DOHH2 (cell line): ENCODE measurements at regions not wholly inside any gene's neighbourhood (a gene's known extent, or its start where the extent isn't known, plus 50 kb on each side); places are given as distances from the start of the nearest gene placed in this dataset.

Experiments used
- H3F3A ChIP-seq: fragments of 200-600 bp; sonication (generic), shearing (Covaris generic); 2 replicates; pipeline ENCODE4 v1.6.0; 2016; ENCODE audit warnings: antibody characterized with exemption, mild to moderate bottlenecking; ENCODE audit not compliant: control insufficient read depth, insufficient read depth
- H3K27ac ChIP-seq: fragments of 200-600 bp; sonication (generic); 2 replicates; pipeline ENCODE4 v1.5.1; 2014; ENCODE audit warnings: low read depth, mild to moderate bottlenecking, low read length, moderate library complexity
- H3K27me3 ChIP-seq: fragments of 200-600 bp; sonication (generic); 2 replicates; pipeline ENCODE4 v1.6.1; 2014; ENCODE audit warnings: mild to moderate bottlenecking, low read length, mixed read lengths; ENCODE audit not compliant: control insufficient read depth
- H3K36me3 ChIP-seq: fragments of 200-600 bp; sonication (generic); 2 replicates; pipeline ENCODE4 v1.6.1; 2014; ENCODE audit warnings: mild to moderate bottlenecking, low read length, moderate library complexity, mixed read lengths; ENCODE audit not compliant: control insufficient read depth
- H3K4me1 ChIP-seq: fragments of 200-600 bp; sonication (generic); 2 replicates; pipeline ENCODE4 v1.6.1; 2014; ENCODE audit warnings: mild to moderate bottlenecking, low read length, mixed read lengths; ENCODE audit not compliant: control insufficient read depth
- H3K4me2 ChIP-seq: fragments of 200-600 bp; sonication (generic); 2 replicates; pipeline ENCODE4 v1.6.0; 2014; ENCODE audit warnings: mild to moderate bottlenecking, low read length, moderate library complexity
- H3K4me3 ChIP-seq: fragments of 200-600 bp; sonication (generic); 2 replicates; pipeline ENCODE4 v1.5.1; 2014; ENCODE audit warnings: mild to moderate bottlenecking, low read length, mixed read lengths
- H3K79me2 ChIP-seq: fragments of 200-600 bp; sonication (generic); 2 replicates; pipeline ENCODE4 v1.6.1; 2014; ENCODE audit warnings: mild to moderate bottlenecking, low read length, mixed read lengths; ENCODE audit not compliant: control insufficient read depth
- H3K9me2 ChIP-seq: fragments of 200-600 bp; sonication (generic); replicated peaks from 2 replicates; pipeline ENCODE4 v1.6.1; 2014; ENCODE audit warnings: mild to moderate bottlenecking, low read length, mixed read lengths; ENCODE audit not compliant: control insufficient read depth
- H3K9me3 ChIP-seq: fragments of 200-600 bp; sonication (generic); 2 replicates; pipeline ENCODE4 v1.6.1; 2014; ENCODE audit warnings: antibody characterized with exemption, low read length, mixed read lengths; ENCODE audit not compliant: control insufficient read depth, insufficient read depth
- H4K20me1 ChIP-seq: fragments of 200-600 bp; sonication (generic); 2 replicates; pipeline ENCODE4 v1.6.0; 2014; ENCODE audit warnings: low read depth, mild to moderate bottlenecking, antibody characterized with exemption, low read length, moderate library complexity; ENCODE audit not compliant: control insufficient read depth, insufficient read depth
- EZH2phosphoT487 ChIP-seq: fragments of 200-600 bp; sonication (generic); IDR thresholded peaks from 2 replicates; pipeline ENCODE4 v1.6.1; 2017; ENCODE audit warnings: borderline replicate concordance, mild to moderate bottlenecking, antibody characterized with exemption, low read length, moderate library complexity, mixed read lengths
- TF ChIP-seq, protein P1 (sequence below): fragments of 200-600 bp; sonication (generic); IDR thresholded peaks from one replicate; pipeline ENCODE4 v1.5.1; 2014; ENCODE audit warnings: antibody characterized with exemption, mild to moderate bottlenecking, low read depth, low read length; ENCODE audit not compliant: poor library complexity, severe bottlenecking

DNA sequence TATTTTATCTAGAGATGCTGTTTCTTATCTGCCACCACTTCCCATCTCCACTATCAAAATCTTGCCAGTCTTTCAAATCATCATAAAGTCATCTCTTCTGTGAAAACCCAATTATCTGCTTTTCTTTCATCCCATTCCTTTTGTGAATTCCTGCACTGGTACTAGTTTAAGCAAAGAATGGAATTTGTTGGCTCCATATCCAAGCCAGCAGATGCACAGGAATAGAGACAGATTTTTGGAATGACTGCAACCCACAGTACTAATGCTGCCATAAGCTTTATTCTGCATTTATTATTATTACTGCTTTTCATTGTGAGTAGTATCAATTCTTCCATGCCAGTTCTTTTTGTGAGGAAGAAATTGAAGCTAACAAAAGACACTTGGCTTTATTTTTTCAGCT lies 616.7 kb downstream of the RAPGEF2 start:
- H3K27me3 ChIP-seq: no peaks in the 10 kb centered on the region
- H3K9me3 ChIP-seq: no peaks in the 10 kb centered on the region
- TF ChIP-seq EZH2phosphoT487: no peak
- TF ChIP-seq, protein P1, sequence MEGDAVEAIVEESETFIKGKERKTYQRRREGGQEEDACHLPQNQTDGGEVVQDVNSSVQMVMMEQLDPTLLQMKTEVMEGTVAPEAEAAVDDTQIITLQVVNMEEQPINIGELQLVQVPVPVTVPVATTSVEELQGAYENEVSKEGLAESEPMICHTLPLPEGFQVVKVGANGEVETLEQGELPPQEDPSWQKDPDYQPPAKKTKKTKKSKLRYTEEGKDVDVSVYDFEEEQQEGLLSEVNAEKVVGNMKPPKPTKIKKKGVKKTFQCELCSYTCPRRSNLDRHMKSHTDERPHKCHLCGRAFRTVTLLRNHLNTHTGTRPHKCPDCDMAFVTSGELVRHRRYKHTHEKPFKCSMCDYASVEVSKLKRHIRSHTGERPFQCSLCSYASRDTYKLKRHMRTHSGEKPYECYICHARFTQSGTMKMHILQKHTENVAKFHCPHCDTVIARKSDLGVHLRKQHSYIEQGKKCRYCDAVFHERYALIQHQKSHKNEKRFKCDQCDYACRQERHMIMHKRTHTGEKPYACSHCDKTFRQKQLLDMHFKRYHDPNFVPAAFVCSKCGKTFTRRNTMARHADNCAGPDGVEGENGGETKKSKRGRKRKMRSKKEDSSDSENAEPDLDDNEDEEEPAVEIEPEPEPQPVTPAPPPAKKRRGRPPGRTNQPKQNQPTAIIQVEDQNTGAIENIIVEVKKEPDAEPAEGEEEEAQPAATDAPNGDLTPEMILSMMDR: no peak
- no peak overlapping the region for H3K27ac ChIP-seq
- no peaks in the 10 kb centered on the region for H3K79me2 ChIP-seq
- no peaks in the 10 kb centered on the region for H3K9me2 ChIP-seq
- no peak overlapping the region for H3K4me3 ChIP-seq
- H3K4me1 ChIP-seq: no peaks in the 10 kb centered on the region
- no peaks in the 10 kb centered on the region for H3K36me3 ChIP-seq
- no peaks in the 10 kb centered on the region for H3F3A ChIP-seq
- no peaks in the 10 kb centered on the region for H4K20me1 ChIP-seq
- no peak overlapping the region for H3K4me2 ChIP-seq

DNA sequence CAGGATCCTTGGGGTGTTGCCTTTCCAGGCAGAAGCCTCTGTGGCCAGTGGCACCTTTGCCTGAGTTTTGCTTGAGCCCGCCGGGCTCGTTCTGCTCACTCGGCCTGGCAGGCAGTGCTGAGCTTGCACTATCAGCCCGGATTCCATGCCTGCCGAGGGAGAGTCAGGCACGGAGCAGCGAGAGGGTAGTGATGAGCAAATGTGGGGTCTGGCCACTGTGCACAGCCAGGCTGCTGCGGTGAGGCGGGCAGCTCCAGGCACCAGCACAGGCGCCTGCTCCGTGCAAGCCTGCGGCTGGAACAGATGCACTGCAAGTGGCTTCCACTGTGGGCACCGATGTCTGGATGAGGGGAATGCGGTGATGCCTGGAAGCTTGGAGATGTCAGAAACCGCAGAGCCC lies 619.2 kb downstream of the RAPGEF2 start:
- Histone ChIP-seq H3K79me2 (no peaks in the 10 kb centered on the region), H3K27me3 (no peaks in the 10 kb centered on the region), H3K9me2 (0 out of 2 replicates have a peak, but pooled peaks cover 3% of the 10 kb centered on the region), H3K4me2 (no peak overlapping the region), H3K36me3 (no peaks in the 10 kb centered on the region), H3F3A (no peaks in the 10 kb centered on the region), H3K9me3 (no peaks in the 10 kb centered on the region), H3K4me1 (no peaks in the 10 kb centered on the region), H3K4me3 (no peak overlapping the region), H4K20me1 (no peaks in the 10 kb centered on the region), H3K27ac (no peak overlapping the region)
- TF ChIP-seq, protein P1: no peak
- TF ChIP-seq EZH2phosphoT487: no peak

DNA sequence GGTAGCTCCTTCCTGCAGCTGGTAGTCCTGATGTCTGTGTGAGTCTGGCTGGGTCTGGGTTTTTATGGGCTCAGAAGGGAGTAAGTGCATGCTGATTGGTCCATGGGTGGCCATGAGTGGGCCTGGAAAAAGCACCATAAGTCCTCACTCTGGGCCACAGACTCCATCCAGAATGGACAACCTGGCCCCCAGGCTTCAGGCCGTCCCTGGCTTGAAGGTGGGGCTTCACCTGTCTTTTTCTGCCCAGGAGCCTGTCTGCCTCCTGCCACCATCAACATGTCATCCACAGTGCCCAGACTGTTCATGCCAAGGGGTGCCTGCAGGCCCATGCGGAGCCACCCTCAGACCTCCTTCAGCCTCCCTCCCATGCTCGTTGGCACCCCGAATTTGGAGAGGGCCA lies 620.0 kb downstream of the RAPGEF2 start:
- Histone ChIP-seq H4K20me1 (no peaks in the 10 kb centered on the region), H3K4me1 (no peaks in the 10 kb centered on the region), H3K9me2 (0 out of 2 replicates have a peak, but pooled peaks cover 4% of the 10 kb centered on the region), H3K79me2 (no peaks in the 10 kb centered on the region), H3F3A (no peaks in the 10 kb centered on the region), H3K27ac (no peak overlapping the region), H3K4me3 (no peak overlapping the region), H3K9me3 (no peaks in the 10 kb centered on the region), H3K27me3 (no peaks in the 10 kb centered on the region), H3K4me2 (no peak overlapping the region), H3K36me3 (no peaks in the 10 kb centered on the region)
- TF ChIP-seq EZH2phosphoT487: no peak
- TF ChIP-seq, protein P1: no peak
